HT1080 (cell line): ENCODE measurements at regions not wholly inside any gene's neighbourhood (a gene's known extent, or its start where the extent isn't known, plus 50 kb on each side); places are given as distances from the start of the nearest gene placed in this dataset.
"Not testable (repeated sequence)": the region's sequence is repeated elsewhere in the genome, so short reads cannot be mapped to it uniquely, and the experiment has no call there.

Source experiments
- DNase-seq: peaks from one replicate; pipeline ENCODE4 v3.0.0-alpha.2; 2015; ENCODE audit warnings: low read depth

DNA sequence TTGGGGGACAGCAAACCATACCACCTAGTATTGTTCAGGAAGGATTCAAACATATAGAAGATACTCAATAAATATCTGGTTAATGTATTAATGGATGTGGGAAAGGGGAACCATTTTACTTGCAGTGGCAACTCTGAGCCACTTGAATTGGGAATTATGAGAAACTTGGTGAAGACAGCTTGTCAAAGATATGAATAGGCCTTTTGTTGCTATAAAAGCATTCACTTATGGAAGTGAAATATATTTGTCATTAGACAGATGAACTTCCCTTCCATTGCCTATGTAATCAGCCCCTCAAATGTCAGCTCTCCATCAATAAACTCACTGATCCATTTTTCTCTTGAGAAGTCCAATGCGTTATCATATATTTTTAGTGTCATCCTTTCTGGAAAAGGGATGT lies 56.1 kb downstream of the GPR85 start:
- DNase-seq: no peak

DNA sequence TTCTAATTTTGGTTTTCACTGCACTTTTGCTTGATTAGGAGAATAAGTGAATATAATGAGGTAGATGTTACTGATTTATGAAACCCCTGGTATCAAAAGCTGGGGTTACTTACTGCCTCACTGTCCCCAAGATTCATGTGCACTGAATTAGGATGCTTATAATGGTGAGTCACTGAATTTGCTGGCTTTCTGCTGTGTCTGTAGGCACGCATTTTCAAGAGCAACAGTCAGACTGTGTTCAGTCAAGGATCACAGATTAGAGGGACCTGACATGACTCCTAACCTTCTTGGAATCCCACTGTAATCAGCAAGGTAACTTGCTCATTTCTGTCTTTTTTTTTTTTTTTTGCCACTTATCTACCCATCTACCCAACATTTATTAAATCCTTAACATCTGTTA lies 59.7 kb downstream of the GPR85 start:
- DNase-seq: no peak

- DNase-seq: not testable (repeated sequence)
These were observed 69.3 kb downstream of the GPR85 start for GRCh38 chr7:113017144-113017857.

GRCh38 chr7:113015034-113015645 lies 71.5 kb downstream of the GPR85 start:
- peak; percentile 21 for DNase-seq

- DNase-seq: peak; percentile 27
These were observed 72.7 kb downstream of the GPR85 start for GRCh38 chr7:113013761-113014449.

DNA sequence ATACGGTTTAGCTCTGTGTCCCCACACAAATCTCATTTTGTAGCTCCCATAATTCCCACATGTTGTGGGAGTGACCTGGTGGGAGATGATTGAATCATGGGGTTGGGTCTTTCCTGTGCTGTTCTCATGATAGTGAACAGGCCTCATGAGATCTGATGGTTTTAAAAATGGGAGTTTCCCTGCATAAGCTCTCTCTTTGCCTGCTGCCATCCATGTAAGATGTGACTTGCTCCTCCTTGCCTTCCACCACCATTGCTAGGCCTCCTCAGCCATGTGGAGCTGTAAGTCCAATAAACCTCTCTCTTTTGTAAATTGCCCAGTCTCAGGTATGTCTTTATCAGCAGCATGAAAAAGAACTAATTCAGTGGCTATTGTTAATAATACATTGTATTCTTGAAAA lies 73.8 kb downstream of the GPR85 start:
- not testable (repeated sequence) for DNase-seq

GRCh38 chr7:113010377-113010776 lies 76.2 kb downstream of the GPR85 start:
- DNase-seq: no peak

DNA sequence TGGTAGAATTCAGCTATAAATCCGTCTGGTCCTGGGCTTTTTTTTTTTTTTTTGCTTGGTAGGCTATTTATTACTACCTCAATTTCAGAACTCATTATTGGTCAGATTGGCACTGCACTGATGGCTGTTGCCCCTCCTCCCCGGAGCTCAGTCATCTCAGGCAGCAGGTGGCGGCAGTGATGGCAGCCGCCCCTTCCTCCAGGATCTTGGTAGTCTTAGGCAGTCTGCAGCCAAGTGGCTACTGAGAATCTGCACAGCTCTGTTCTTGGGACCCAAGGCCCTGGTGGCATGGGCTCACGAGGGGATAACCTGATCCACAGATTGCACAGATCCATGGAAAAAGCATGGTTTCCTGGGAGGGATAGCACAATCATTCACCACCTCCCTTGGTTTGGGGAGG lies 77.9 kb downstream of the GPR85 start:
- DNase-seq: no peak

- DNase-seq: no peak
These were observed 81.7 kb downstream of the GPR85 start for GRCh38 chr7:113004726-113005454.

DNA sequence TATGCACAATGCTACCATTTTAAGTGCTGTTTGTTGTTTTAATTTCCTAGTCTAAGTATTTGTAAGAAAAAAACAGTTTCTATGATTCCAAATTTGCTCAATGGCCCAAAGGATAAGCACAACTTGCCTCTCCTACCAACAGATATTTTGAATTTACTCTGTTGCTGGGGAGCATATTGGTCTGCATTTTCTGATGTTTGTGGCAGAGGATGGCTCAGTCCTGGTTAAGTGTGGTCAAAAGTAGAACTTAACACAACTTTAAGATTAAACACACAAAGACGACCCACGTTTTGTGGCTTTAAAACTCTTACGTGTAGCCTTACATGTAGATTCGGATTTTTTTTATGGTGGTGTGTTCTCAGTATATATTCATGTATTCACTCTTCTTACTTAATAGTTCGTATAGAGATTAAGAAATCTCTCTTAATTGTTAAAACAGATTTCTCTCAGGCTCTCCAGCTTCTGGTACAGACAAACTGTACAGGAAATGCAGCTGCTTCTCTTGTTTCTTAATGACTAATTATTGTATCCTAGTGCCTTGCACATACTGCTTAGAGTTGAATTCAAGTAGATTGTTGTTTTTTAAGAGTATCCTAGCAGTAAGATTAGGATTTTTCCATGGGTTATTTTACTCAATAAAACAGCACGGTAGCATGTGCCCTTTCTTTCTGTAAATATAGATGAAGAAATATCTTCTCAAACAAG lies 86.2 kb downstream of the GPR85 start:
- DNase-seq: no peak

GRCh38 chr7:112997831-112998230 lies 88.8 kb downstream of the GPR85 start:
- DNase-seq: peak; percentile 32

DNA sequence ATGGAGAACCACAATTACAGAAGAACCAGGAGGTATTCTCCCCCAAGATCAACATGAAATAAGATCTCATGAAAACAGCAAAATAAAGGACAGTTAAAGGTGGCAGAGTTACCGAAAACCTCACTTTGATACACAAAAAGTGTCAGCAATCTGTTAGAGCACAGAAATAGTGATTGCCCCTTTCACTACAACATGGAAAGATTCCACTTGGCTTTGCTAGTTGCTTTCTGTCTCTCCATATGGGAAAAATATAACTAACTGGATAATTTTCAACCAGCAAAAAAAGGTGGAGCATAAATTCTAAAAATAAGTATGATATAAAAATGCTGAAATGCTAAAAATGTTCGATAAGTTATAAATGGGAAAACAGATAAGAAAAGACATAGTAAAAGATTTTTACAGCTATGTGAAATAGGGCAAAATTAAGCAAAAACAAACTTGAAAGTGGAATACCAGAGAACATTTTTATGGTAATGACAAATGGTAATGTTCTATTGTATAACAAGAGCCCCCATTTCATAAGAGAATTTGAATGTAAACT lies 90.2 kb downstream of the GPR85 start:
- DNase-seq: no peak

DNA sequence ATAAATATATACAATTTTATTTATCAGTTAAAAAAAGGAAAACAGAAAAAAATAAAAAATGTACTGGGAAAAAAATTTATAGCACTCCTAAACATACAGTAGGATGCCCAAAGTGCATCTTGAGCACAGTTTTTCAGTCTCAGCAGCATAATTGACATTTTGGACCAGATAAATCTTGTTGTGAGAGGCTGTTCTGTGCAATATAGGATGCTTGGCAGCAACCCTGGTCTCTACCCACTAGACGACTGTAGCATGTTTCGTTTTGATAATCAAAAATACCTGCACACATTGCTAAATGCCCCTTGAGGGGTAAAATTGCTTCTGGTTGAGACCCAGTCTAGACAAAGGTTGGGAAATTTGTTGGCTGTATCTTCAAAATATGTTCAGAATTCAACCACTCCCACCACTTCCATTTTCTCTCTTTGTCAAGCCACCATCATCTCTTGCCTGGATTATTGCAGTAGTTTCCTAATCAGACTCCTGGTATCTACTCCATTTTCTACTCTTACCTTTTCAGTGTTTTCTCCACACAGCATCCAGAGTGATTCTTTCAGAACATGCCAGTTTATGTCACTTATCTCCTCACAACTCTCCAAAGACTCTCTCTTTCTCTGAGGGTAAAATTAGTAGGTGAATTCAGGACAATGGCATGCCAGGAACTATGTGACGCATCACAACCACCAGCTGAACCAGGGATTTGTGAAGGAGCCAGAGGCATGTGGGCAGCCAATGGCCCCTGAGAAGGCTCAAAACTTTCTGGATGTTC lies 91.4 kb downstream of the GPR85 start:
- peak; percentile 82 for DNase-seq

DNA sequence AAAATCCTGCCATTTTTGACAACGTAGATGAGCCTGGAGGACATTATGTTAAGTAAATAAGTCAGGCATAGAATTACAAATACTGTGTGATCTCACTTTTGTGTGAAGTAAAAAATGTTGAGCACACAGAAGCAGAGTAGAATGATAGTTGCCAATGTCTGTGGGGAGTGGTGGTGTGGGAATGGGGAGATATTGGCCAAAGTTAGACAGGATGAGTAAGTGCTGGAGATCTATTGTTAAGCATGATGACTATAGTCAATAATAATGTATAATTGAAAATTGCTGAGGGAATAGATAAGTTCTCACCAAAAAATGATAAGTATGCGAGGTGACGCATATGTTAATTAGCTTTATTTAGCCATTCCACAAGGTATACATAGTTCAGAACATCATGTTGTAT lies 92.0 kb downstream of the GPR85 start:
- DNase-seq: no peak

DNA sequence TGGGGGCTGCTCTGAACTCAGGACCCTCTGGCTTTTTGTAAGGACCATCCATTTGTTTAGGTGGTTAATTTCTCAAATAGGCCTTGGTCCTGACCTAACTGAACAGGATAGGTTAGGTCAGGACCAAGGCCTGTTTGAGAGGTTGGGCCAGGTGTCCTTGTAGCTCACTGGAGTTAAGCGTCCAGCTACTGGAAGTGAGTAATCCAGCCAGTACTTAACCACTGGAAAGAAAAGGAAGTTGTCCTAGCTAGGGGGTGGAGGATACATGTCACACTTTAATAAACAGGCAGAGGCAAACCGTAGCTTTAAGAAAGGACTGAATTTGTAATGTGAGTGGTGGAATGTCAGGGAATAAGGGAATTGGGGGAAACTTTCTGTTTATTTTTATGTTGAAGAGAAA lies 96.0 kb downstream of the GPR85 start:
- peak; percentile 76 for DNase-seq

- DNase-seq: peak; percentile 35
These were observed 97.1 kb downstream of the GPR85 start for GRCh38 chr7:112989531-112989930.

DNA sequence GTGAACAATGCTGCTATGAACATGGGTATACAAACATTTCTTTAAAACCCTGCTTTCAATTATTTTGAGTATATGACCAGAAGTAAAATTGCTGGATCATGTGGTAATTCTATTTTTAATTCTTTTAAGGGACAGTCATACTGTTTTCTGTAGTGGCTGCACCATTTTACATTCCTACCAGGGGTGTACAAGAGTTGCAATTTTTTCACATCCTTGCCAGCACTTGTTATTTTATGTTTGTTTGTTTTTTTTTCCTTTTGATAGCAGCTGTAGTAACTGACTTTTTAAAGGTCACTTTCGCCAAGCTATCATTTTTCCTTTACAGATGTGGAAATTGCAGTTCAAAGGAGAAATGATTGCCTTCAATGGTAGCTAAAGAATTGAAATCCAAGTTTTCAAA lies 99.5 kb downstream of the GPR85 start:
- DNase-seq: no peak

GRCh38 chr7:112986256-112987031 lies 100.2 kb downstream of the GPR85 start:
- DNase-seq: peak; percentile 14

GRCh38 chr7:112985377-112985987 lies 101.1 kb downstream of the GPR85 start:
- DNase-seq: peak; percentile 47
